ENCODE measurements at regions not wholly inside any gene's neighbourhood (a gene's known extent, or its start where the extent isn't known, plus 50 kb on each side); places are given as distances from the start of the nearest gene placed in this dataset.

- Mint-ChIP-seq H3K27ac (ENCODE audit: unreplicated experiment) (no peak overlapping the region), H3K27me3 (ENCODE audit: insufficient read depth, unreplicated experiment) (peaks cover 12% of the 10 kb centered on the region), H3K36me3 (ENCODE audit: insufficient read depth, unreplicated experiment) (no peaks in the 10 kb centered on the region), H3K4me3 (ENCODE audit: unreplicated experiment) (no peak overlapping the region), H3K4me1 (ENCODE audit: low read depth, unreplicated experiment) (no peaks in the 10 kb centered on the region), H3K9me3 (ENCODE audit: unreplicated experiment) (no peaks in the 10 kb centered on the region)
- intact Hi-C loops (cut with micrococcal nuclease; ENCODE audit: unreplicated experiment) = no loop called here
- Histone ChIP-seq H3K9me3 (no peaks in the 10 kb centered on the region), H3K4me3 (ENCODE audit: low read depth, low read length) (no peak overlapping the region), H3K4me1 (no peaks in the 10 kb centered on the region), H3K36me3 (ENCODE audit: control insufficient read depth, insufficient read depth, low read length) (no peaks in the 10 kb centered on the region), H3K27me3 (replicated peaks; ENCODE audit: control insufficient read depth, insufficient read depth, low read length) (no peaks in the 10 kb centered on the region)
- no TSS peak for BruUV-seq (replicated peaks)
- ChIA-PET CTCF (no interaction called here), POLR2A (no interaction called here)
- DNase-seq = no peak
- TF ChIP-seq CTCF (IDR thresholded peaks at IDR 0.05; ENCODE audit: insufficient read depth in 1 of 2, low read depth in 1 of 2, low read length in 1 of 2, severe bottlenecking in 1 of 2, unreplicated experiment in 1 of 2) = no peak
Observed at GRCh38 chr21:32055305-32055704, 182.5 kb downstream of the HUNK start.
